Endothelial cell (in vitro differentiated cells): ENCODE measurements at regions not wholly inside any gene's neighbourhood (a gene's known extent, or its start where the extent isn't known, plus 50 kb on each side); places are given as distances from the start of the nearest gene placed in this dataset.

Experiments used
- DNase-seq: peaks from one replicate; pipeline ENCODE4 v3.0.0; 2021; ENCODE audit warnings: low spot score
- H3K27ac Mint-ChIP-seq: one replicate; pipeline ENCODE4 v1.8.0; 2021; ENCODE audit warnings: mixed read lengths, inconsistent platforms; ENCODE audit not compliant: unreplicated experiment
- H3K27me3 Mint-ChIP-seq: one replicate; pipeline ENCODE4 v1.8.0; 2021; ENCODE audit warnings: mild to moderate bottlenecking, moderate library complexity, mixed read lengths, inconsistent platforms; ENCODE audit not compliant: unreplicated experiment
- H3K36me3 Mint-ChIP-seq: one replicate; pipeline ENCODE4 v1.8.0; 2021; ENCODE audit warnings: mild to moderate bottlenecking, low read depth, mixed read lengths, inconsistent platforms; ENCODE audit not compliant: unreplicated experiment
- H3K4me1 Mint-ChIP-seq: one replicate; pipeline ENCODE4 v1.8.0; 2021; ENCODE audit warnings: mild to moderate bottlenecking, mixed read lengths, inconsistent platforms; ENCODE audit not compliant: unreplicated experiment
- H3K4me3 Mint-ChIP-seq: one replicate; pipeline ENCODE4 v1.8.0; 2021; ENCODE audit warnings: mild to moderate bottlenecking, mixed read lengths, inconsistent platforms; ENCODE audit not compliant: unreplicated experiment
- H3K9me3 Mint-ChIP-seq: one replicate; pipeline ENCODE4 v1.8.0; 2021; ENCODE audit warnings: mixed read lengths, inconsistent platforms; ENCODE audit not compliant: unreplicated experiment
- TF ChIP-seq, protein P1 (sequence below): fragments of 200-600 bp; sonication (generic); IDR thresholded peaks from one replicate; pipeline ENCODE4 v1.5.0; 2021; ENCODE audit warnings: antibody characterized with exemption; ENCODE audit not compliant: unreplicated experiment

GRCh38 chr2:118738524-118739308 is 108.7 kb downstream of the EN1 start:
- peaks cover 3% of the 10 kb centered on the region for H3K9me3 Mint-ChIP-seq
- no peak overlapping the region for H3K27ac Mint-ChIP-seq

DNA sequence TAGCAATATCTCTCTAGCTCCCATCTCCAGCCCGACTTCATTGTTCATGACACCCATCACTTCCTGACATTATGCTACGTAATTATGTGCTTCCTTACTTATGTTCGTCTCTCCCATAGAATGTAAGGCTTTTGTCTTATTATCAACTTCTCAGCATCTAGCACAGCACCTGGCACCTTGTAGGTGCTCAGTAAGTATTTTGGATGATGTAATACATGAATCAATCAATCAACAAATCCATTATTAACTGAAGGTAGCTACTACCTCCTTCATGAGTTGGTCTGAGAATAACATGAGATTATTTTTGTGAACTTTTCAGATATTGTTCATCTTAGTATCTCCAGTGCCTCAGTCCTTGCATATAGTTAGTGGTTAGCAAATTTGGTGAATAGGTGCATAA is 109.3 kb downstream of the EN1 start:
- Mint-ChIP-seq H3K36me3 (no peaks in the 10 kb centered on the region), H3K4me3 (no peak overlapping the region), H3K4me1 (peaks cover 4% of the 10 kb centered on the region), H3K27me3 (peaks cover 2% of the 10 kb centered on the region), H3K27ac (no peak overlapping the region), H3K9me3 (no peaks in the 10 kb centered on the region)
- TF ChIP-seq, protein P1, sequence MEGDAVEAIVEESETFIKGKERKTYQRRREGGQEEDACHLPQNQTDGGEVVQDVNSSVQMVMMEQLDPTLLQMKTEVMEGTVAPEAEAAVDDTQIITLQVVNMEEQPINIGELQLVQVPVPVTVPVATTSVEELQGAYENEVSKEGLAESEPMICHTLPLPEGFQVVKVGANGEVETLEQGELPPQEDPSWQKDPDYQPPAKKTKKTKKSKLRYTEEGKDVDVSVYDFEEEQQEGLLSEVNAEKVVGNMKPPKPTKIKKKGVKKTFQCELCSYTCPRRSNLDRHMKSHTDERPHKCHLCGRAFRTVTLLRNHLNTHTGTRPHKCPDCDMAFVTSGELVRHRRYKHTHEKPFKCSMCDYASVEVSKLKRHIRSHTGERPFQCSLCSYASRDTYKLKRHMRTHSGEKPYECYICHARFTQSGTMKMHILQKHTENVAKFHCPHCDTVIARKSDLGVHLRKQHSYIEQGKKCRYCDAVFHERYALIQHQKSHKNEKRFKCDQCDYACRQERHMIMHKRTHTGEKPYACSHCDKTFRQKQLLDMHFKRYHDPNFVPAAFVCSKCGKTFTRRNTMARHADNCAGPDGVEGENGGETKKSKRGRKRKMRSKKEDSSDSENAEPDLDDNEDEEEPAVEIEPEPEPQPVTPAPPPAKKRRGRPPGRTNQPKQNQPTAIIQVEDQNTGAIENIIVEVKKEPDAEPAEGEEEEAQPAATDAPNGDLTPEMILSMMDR: no peak
- no peak for DNase-seq

More at GRCh38 chr2:118738524-118739308, 108.7 kb downstream of the EN1 start:
- no peak for DNase-seq
- Mint-ChIP-seq H3K27me3 (peaks cover 2% of the 10 kb centered on the region), H3K36me3 (no peaks in the 10 kb centered on the region), H3K4me1 (peaks cover 4% of the 10 kb centered on the region), H3K4me3 (no peak overlapping the region)
- TF ChIP-seq, protein P1: no peak

- peaks cover 2% of the 10 kb centered on the region for H3K27me3 Mint-ChIP-seq
- no peak for DNase-seq
- no peaks in the 10 kb centered on the region for H3K9me3 Mint-ChIP-seq
- peaks cover 4% of the 10 kb centered on the region for H3K4me1 Mint-ChIP-seq
- TF ChIP-seq, protein P1: no peak
- no peaks in the 10 kb centered on the region for H3K36me3 Mint-ChIP-seq
- H3K4me3 Mint-ChIP-seq: no peak overlapping the region
- H3K27ac Mint-ChIP-seq: no peak overlapping the region
These were observed 109.8 kb downstream of the EN1 start for GRCh38 chr2:118737684-118738083.

DNA sequence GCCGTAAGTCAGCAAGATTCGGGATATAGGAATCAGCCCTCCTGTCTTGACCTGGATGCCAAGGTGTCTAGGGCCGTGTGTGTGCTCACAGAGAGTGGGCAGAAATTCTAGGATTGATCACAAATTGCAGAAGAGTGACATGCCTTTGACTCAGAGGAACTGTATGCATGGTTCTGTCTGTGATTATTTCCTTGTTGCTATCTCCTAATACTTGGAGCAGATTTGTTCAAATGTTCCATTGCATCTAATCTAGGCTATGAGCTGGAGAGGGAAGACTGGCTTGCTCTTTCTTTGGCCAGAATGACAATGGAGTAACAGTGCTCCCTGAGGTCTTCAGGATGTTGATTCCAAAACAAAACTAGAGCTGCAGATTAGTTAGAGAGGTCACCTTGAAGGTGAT is 115.0 kb downstream of the EN1 start:
- Mint-ChIP-seq H3K9me3 (no peaks in the 10 kb centered on the region), H3K4me1 (peaks cover 5% of the 10 kb centered on the region), H3K27me3 (peaks cover 2% of the 10 kb centered on the region), H3K27ac (no peak overlapping the region), H3K36me3 (peaks cover 4% of the 10 kb centered on the region), H3K4me3 (no peak overlapping the region)
- no peak for DNase-seq
- TF ChIP-seq, protein P1: no peak

- peaks cover 5% of the 10 kb centered on the region for H3K4me1 Mint-ChIP-seq
- H3K27me3 Mint-ChIP-seq: peaks cover 2% of the 10 kb centered on the region
- H3K27ac Mint-ChIP-seq: no peak overlapping the region
- TF ChIP-seq, protein P1: no peak
- H3K36me3 Mint-ChIP-seq: peaks cover 4% of the 10 kb centered on the region
- no peaks in the 10 kb centered on the region for H3K9me3 Mint-ChIP-seq
- DNase-seq: no peak
- H3K4me3 Mint-ChIP-seq: no peak overlapping the region
These were observed 116.0 kb downstream of the EN1 start for GRCh38 chr2:118731413-118731812.
